Astrocyte (in vitro differentiated cells and primary cell): ENCODE measurements at regions not wholly inside any gene's neighbourhood (a gene's known extent, or its start where the extent isn't known, plus 50 kb on each side); places are given as distances from the start of the nearest gene placed in this dataset.

ENCODE experiments used
- DNase-seq: peaks from one replicate; pipeline ENCODE4 v3.0.0-alpha.2; 2010; ENCODE audit warnings: low read depth
- FAIRE-seq: peaks from 2 replicates; lab custom pipeline; 2011; peaks lifted over from hg19 to GRCh38; lab: Jason Lieb, UNC
- H2AFZ ChIP-seq: 2 replicates; pipeline ENCODE4 v1.6.0; 2012; ENCODE audit warnings: low read depth, low read length, inconsistent platforms
- H3K27ac ChIP-seq: 2 replicates; pipeline ENCODE4 v1.5.1; 2011; ENCODE audit warnings: low read depth, low read length, inconsistent platforms
- H3K27me3 ChIP-seq: 2 replicates; pipeline ENCODE4 v1.6.0; 2011; ENCODE audit warnings: low read length, inconsistent platforms; ENCODE audit not compliant: insufficient read depth
- H3K36me3 ChIP-seq: 2 replicates; pipeline ENCODE4 v1.5.1; 2011; ENCODE audit warnings: low read length, inconsistent platforms; ENCODE audit not compliant: insufficient read depth
- H3K4me1 ChIP-seq: 2 replicates; pipeline ENCODE4 v1.5.1; 2011; ENCODE audit warnings: low read length, inconsistent platforms; ENCODE audit not compliant: insufficient read depth
- H3K4me2 ChIP-seq: 2 replicates; pipeline ENCODE4 v1.6.0; 2012; ENCODE audit warnings: low read length, inconsistent platforms
- H3K4me3 ChIP-seq: 2 replicates; pipeline ENCODE4 v1.5.1; 2011; ENCODE audit warnings: low read depth, mild to moderate bottlenecking, low read length, inconsistent platforms; ENCODE audit not compliant: insufficient read depth
- H3K79me2 ChIP-seq: 2 replicates; pipeline ENCODE4 v1.6.0; 2012; ENCODE audit warnings: mild to moderate bottlenecking, low read length, inconsistent platforms; ENCODE audit not compliant: insufficient read depth
- H3K9ac ChIP-seq: 2 replicates; pipeline ENCODE4 v1.6.0; 2012; ENCODE audit warnings: mild to moderate bottlenecking, low read length, inconsistent platforms
- H3K9me3 ChIP-seq: 2 replicates; pipeline ENCODE4 v1.5.1; 2012; ENCODE audit warnings: low read depth, mild to moderate bottlenecking, low read length, inconsistent platforms; ENCODE audit not compliant: insufficient read depth
- H4K20me1 ChIP-seq: 2 replicates; pipeline ENCODE4 v1.6.0; 2012; ENCODE audit warnings: low read length, inconsistent platforms; ENCODE audit not compliant: insufficient read depth
- H3K27ac Mint-ChIP-seq: one replicate; pipeline ENCODE4 v1.8.0; 2021; ENCODE audit warnings: mild to moderate bottlenecking, mixed read lengths; ENCODE audit not compliant: unreplicated experiment
- H3K27me3 Mint-ChIP-seq: one replicate; pipeline ENCODE4 v1.8.0; 2021; ENCODE audit warnings: low read depth, mixed read lengths; ENCODE audit not compliant: unreplicated experiment
- H3K36me3 Mint-ChIP-seq: one replicate; pipeline ENCODE4 v1.8.0; 2021; ENCODE audit warnings: low read depth, mixed read lengths; ENCODE audit not compliant: unreplicated experiment
- H3K4me1 Mint-ChIP-seq: one replicate; pipeline ENCODE4 v1.8.0; 2021; ENCODE audit warnings: low read depth, mixed read lengths; ENCODE audit not compliant: unreplicated experiment
- H3K4me3 Mint-ChIP-seq: one replicate; pipeline ENCODE4 v1.8.0; 2021; ENCODE audit warnings: mild to moderate bottlenecking, moderate library complexity, mixed read lengths; ENCODE audit not compliant: unreplicated experiment
- H3K9me3 Mint-ChIP-seq: one replicate; pipeline ENCODE4 v1.8.0; 2021; ENCODE audit warnings: mild to moderate bottlenecking, mixed read lengths; ENCODE audit not compliant: unreplicated experiment
- EZH2 ChIP-seq: IDR thresholded peaks from 2 replicates; pipeline ENCODE4 v1.6.1; 2012; ENCODE audit warnings: mild to moderate bottlenecking, low read length, inconsistent platforms; ENCODE audit not compliant: insufficient read depth
- TF ChIP-seq, protein P1 (sequence below): IDR thresholded peaks from 2 replicates; pipeline ENCODE4 v1.5.1; 2011; ENCODE audit warnings: low read depth, mild to moderate bottlenecking, inconsistent platforms, low read length, moderate library complexity; ENCODE audit not compliant: insufficient read depth

DNA sequence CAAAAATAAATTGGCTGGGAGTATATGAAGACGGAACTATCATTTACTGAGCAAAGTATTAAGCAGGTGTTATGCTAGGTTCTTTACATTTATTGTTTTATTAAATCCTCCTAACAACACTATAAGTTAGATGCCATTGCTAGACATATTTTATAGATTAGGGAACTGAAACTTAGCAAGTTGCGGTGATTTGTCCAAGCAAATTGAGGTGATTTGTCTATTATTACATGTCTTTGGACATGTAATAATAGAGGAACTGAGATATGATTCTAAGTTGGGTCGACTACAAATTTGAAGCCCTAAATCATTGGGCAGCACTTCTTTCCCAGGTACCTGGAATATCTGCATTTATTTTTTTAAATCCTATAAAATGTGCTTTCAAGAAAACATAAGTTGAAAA is 429.9 kb downstream of the GABRG2 start:
- Mint-ChIP-seq H3K36me3 (no peaks in the 10 kb centered on the region), H3K9me3 (no peaks in the 10 kb centered on the region), H3K27ac (no peak overlapping the region), H3K4me1 (no peaks in the 10 kb centered on the region), H3K27me3 (no peaks in the 10 kb centered on the region), H3K4me3 (no peak overlapping the region)
- H3K27me3 ChIP-seq = no peaks in the 10 kb centered on the region
- no peak overlapping the region for H3K4me2 ChIP-seq
- H4K20me1 ChIP-seq = no peaks in the 10 kb centered on the region
- H2AFZ ChIP-seq = no peak overlapping the region
- no peaks in the 10 kb centered on the region for H3K4me1 ChIP-seq
- H3K9ac ChIP-seq = no peak overlapping the region
- no peaks in the 10 kb centered on the region for H3K79me2 ChIP-seq
- DNase-seq (no peak), FAIRE-seq (no peak)
- H3K27ac ChIP-seq = no peak overlapping the region
- H3K4me3 ChIP-seq = no peak overlapping the region
- peaks cover 7% of the 10 kb centered on the region for H3K9me3 ChIP-seq
- TF ChIP-seq, protein P1, sequence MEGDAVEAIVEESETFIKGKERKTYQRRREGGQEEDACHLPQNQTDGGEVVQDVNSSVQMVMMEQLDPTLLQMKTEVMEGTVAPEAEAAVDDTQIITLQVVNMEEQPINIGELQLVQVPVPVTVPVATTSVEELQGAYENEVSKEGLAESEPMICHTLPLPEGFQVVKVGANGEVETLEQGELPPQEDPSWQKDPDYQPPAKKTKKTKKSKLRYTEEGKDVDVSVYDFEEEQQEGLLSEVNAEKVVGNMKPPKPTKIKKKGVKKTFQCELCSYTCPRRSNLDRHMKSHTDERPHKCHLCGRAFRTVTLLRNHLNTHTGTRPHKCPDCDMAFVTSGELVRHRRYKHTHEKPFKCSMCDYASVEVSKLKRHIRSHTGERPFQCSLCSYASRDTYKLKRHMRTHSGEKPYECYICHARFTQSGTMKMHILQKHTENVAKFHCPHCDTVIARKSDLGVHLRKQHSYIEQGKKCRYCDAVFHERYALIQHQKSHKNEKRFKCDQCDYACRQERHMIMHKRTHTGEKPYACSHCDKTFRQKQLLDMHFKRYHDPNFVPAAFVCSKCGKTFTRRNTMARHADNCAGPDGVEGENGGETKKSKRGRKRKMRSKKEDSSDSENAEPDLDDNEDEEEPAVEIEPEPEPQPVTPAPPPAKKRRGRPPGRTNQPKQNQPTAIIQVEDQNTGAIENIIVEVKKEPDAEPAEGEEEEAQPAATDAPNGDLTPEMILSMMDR = no peak
- no peak for TF ChIP-seq EZH2
- no peaks in the 10 kb centered on the region for H3K36me3 ChIP-seq

DNA sequence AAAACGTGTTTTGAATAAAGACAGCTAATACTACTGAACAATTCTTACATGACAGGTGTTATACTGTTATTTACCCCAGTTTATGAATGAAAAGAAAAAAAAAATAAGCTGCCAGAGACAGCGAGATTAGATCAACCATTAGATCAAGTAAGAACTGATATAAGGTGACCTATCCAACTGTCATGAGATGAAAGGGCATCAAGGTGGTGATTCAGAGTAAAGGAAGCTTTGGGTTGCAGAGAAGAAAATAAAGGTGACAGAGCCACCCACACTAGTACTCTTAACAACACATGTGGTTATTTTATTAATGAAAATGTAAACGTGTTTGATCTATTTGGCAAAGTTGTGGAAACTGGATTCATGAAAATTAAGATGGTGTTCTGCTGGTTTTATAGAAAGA is 435.2 kb downstream of the GABRG2 start:
- TF ChIP-seq EZH2 = no peak
- TF ChIP-seq, protein P1 = no peak
- no peak for FAIRE-seq
- DNase-seq = no peak
- Histone ChIP-seq H3K36me3 (no peaks in the 10 kb centered on the region), H3K4me2 (no peak overlapping the region), H3K79me2 (no peaks in the 10 kb centered on the region), H3K27me3 (no peaks in the 10 kb centered on the region), H2AFZ (no peak overlapping the region), H3K27ac (no peak overlapping the region), H3K4me1 (no peaks in the 10 kb centered on the region), H3K9me3 (peaks cover 4% of the 10 kb centered on the region), H3K4me3 (no peak overlapping the region), H4K20me1 (no peaks in the 10 kb centered on the region), H3K9ac (no peak overlapping the region)
- Mint-ChIP-seq H3K4me3 (no peak overlapping the region), H3K4me1 (no peaks in the 10 kb centered on the region), H3K27ac (no peak overlapping the region), H3K9me3 (no peaks in the 10 kb centered on the region), H3K27me3 (no peaks in the 10 kb centered on the region), H3K36me3 (no peaks in the 10 kb centered on the region)

DNA sequence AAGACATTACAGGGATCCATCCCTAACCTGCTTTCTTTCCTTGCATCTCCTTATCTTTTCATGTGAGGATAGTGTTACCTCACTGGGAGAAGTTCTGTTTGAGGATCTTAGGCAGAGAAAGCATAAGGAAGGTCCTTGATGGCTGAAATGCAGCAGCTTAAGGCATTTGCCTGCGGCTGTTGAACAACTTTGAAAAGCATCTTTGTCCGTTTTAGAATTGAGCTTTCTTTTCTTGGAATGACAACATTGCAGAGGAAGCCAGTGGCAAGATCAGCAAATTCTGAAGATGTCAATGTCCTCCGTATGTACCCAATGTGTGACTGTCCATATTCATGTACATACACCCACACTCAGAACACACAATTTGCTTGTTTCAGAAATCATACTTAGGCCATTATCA is 436.2 kb downstream of the GABRG2 start:
- H3K36me3 Mint-ChIP-seq = no peaks in the 10 kb centered on the region
- no peaks in the 10 kb centered on the region for H3K79me2 ChIP-seq
- H3K4me3 ChIP-seq = no peak overlapping the region
- peaks cover 4% of the 10 kb centered on the region for H3K9me3 ChIP-seq
- FAIRE-seq (no peak), DNase-seq (no peak)
- no peaks in the 10 kb centered on the region for H3K27me3 Mint-ChIP-seq
- no peak overlapping the region for H3K27ac ChIP-seq
- TF ChIP-seq, protein P1 = no peak
- TF ChIP-seq EZH2 = no peak
- no peaks in the 10 kb centered on the region for H3K36me3 ChIP-seq
- H3K4me2 ChIP-seq = no peak overlapping the region
- H3K4me3 Mint-ChIP-seq = no peak overlapping the region
- no peaks in the 10 kb centered on the region for H3K4me1 ChIP-seq
- H3K4me1 Mint-ChIP-seq = no peaks in the 10 kb centered on the region
- no peak overlapping the region for H2AFZ ChIP-seq
- no peak overlapping the region for H3K9ac ChIP-seq
- H3K27me3 ChIP-seq = no peaks in the 10 kb centered on the region
- no peaks in the 10 kb centered on the region for H3K9me3 Mint-ChIP-seq
- H4K20me1 ChIP-seq = no peaks in the 10 kb centered on the region
- H3K27ac Mint-ChIP-seq = no peak overlapping the region
